ENCODE measurements at regions not wholly inside any gene's neighbourhood (a gene's known extent, or its start where the extent isn't known, plus 50 kb on each side); places are given as distances from the start of the nearest gene placed in this dataset.

- H3K36me3 ChIP-seq, result no peaks in the 10 kb centered on the region
- TF ChIP-seq CTCF (IDR thresholded peaks at IDR 0.05) (no peak), POLR2A (IDR thresholded peaks at IDR 0.05) (no peak)
- no peaks in the 10 kb centered on the region for H3K9me3 ChIP-seq
- DNase-seq, result no peak
- H3K4me3 ChIP-seq, result no peak overlapping the region
- no peaks in the 10 kb centered on the region for H3K4me1 ChIP-seq
- H3K27me3 ChIP-seq, result no peaks in the 10 kb centered on the region
- no peak overlapping the region for H3K27ac ChIP-seq
Observed at GRCh38 chr3:34020170-34020569, 221.7 kb downstream of the PDCD6IP start.

GRCh38 chr3:34020726-34021680 lies 222.6 kb downstream of the PDCD6IP start:
- peak in 1 of 3 donors; percentile 26 for DNase-seq
- H3K27ac ChIP-seq, result no peak overlapping the region
- H3K27me3 ChIP-seq, result no peaks in the 10 kb centered on the region
- H3K4me3 ChIP-seq, result no peak overlapping the region
- no peak for TF ChIP-seq POLR2A (IDR thresholded peaks at IDR 0.05)
- TF ChIP-seq CTCF (IDR thresholded peaks at IDR 0.05), result no peak
- H3K4me1 ChIP-seq, result no peaks in the 10 kb centered on the region
- no peaks in the 10 kb centered on the region for H3K36me3 ChIP-seq
- no peaks in the 10 kb centered on the region for H3K9me3 ChIP-seq

GRCh38 chr3:34022147-34022546 lies 223.7 kb downstream of the PDCD6IP start:
- Histone ChIP-seq H3K27ac (no peak overlapping the region), H3K36me3 (no peaks in the 10 kb centered on the region), H3K4me3 (no peak overlapping the region), H3K9me3 (no peaks in the 10 kb centered on the region), H3K27me3 (no peaks in the 10 kb centered on the region), H3K4me1 (no peaks in the 10 kb centered on the region)
- DNase-seq, result no peak
- TF ChIP-seq POLR2A (IDR thresholded peaks at IDR 0.05), result no peak
- TF ChIP-seq CTCF (IDR thresholded peaks at IDR 0.05), result no peak

GRCh38 chr3:34024447-34025240 lies 226.2 kb downstream of the PDCD6IP start:
- no peak for TF ChIP-seq POLR2A (IDR thresholded peaks at IDR 0.05)
- TF ChIP-seq CTCF (IDR thresholded peaks at IDR 0.05), result no peak
- DNase-seq, result no peak
- H3K27me3 ChIP-seq, result no peaks in the 10 kb centered on the region

GRCh38 chr3:34033839-34034238 lies 235.4 kb downstream of the PDCD6IP start:
- no peak for DNase-seq
- Histone ChIP-seq H3K9me3 (no peaks in the 10 kb centered on the region), H3K4me1 (no peaks in the 10 kb centered on the region), H3K4me3 (no peak overlapping the region), H3K27ac (no peak overlapping the region), H3K36me3 (no peaks in the 10 kb centered on the region), H3K27me3 (no peaks in the 10 kb centered on the region)
- TF ChIP-seq POLR2A (IDR thresholded peaks at IDR 0.05), result no peak
- TF ChIP-seq CTCF (IDR thresholded peaks at IDR 0.05), result no peak

More at GRCh38 chr3:34024447-34025240, 226.2 kb downstream of the PDCD6IP start:
- no peak overlapping the region for H3K4me3 ChIP-seq
- no peaks in the 10 kb centered on the region for H3K4me1 ChIP-seq
- no peaks in the 10 kb centered on the region for H3K36me3 ChIP-seq
- no peaks in the 10 kb centered on the region for H3K9me3 ChIP-seq
- no peak overlapping the region for H3K27ac ChIP-seq

Data from Peyer's patch (tissue), 4 donors.